ENCODE measurements at regions not wholly inside any gene's neighbourhood (a gene's known extent, or its start where the extent isn't known, plus 50 kb on each side); places are given as distances from the start of the nearest gene placed in this dataset.
"Not testable (repeated sequence)": the region's sequence is repeated elsewhere in the genome, so short reads cannot be mapped to it uniquely, and the experiment has no call there.

GRCh38 chr9:62798884-62799850, 1609.3 kb downstream of the SPATA31A7 start:
- peak; percentile 56 for DNase-seq (ENCODE audit: low spot score)

- not testable (repeated sequence) for DNase-seq (ENCODE audit: low spot score)
Observed at GRCh38 chr9:62799851-62800371, 1610.1 kb downstream of the SPATA31A7 start.

GRCh38 chr9:62800451-62801371, 1610.9 kb downstream of the SPATA31A7 start:
- not testable (repeated sequence) for DNase-seq (ENCODE audit: low spot score)

GRCh38 chr9:62801372-62801811, 1611.6 kb downstream of the SPATA31A7 start:
- DNase-seq (ENCODE audit: low spot score) = not testable (repeated sequence)

- peak; percentile 84 for DNase-seq (ENCODE audit: low spot score)
Observed at GRCh38 chr9:62801961-62802718, 1612.3 kb downstream of the SPATA31A7 start.

- DNase-seq (ENCODE audit: low spot score) = not testable (repeated sequence)
Observed at GRCh38 chr9:62802719-62803079, 1612.9 kb downstream of the SPATA31A7 start.

GRCh38 chr9:62803099-62803498, 1613.3 kb downstream of the SPATA31A7 start:
- DNase-seq (ENCODE audit: low spot score) = not testable (repeated sequence)

GRCh38 chr9:62804314-62804713, 1614.5 kb downstream of the SPATA31A7 start:
- DNase-seq (ENCODE audit: low spot score) = not testable (repeated sequence)

GRCh38 chr9:62807424-62807823, 1617.6 kb downstream of the SPATA31A7 start:
- DNase-seq (ENCODE audit: low spot score) = not testable (repeated sequence)

GRCh38 chr9:62808081-62808480, 1618.2 kb downstream of the SPATA31A7 start:
- DNase-seq (ENCODE audit: low spot score) = not testable (repeated sequence)

- DNase-seq (ENCODE audit: low spot score) = not testable (repeated sequence)
Observed at GRCh38 chr9:62810318-62810717, 1620.5 kb downstream of the SPATA31A7 start.

GRCh38 chr9:62810811-62811315, 1621.0 kb downstream of the SPATA31A7 start:
- not testable (repeated sequence) for DNase-seq (ENCODE audit: low spot score)

- not testable (repeated sequence) for DNase-seq (ENCODE audit: low spot score)
Observed at GRCh38 chr9:62815436-62815835, 1625.6 kb downstream of the SPATA31A7 start.

GRCh38 chr9:62816331-62816730, 1626.5 kb downstream of the SPATA31A7 start:
- not testable (repeated sequence) for DNase-seq (ENCODE audit: low spot score)

GRCh38 chr9:62817214-62817613, 1627.4 kb downstream of the SPATA31A7 start:
- DNase-seq (ENCODE audit: low spot score) = not testable (repeated sequence)

- not testable (repeated sequence) for DNase-seq (ENCODE audit: low spot score)
Observed at GRCh38 chr9:62822185-62822584, 1632.3 kb downstream of the SPATA31A7 start.

GRCh38 chr9:62827957-62828907, 1638.4 kb downstream of the SPATA31A7 start:
- DNase-seq (ENCODE audit: low spot score) = not testable (repeated sequence)

GRCh38 chr9:62830829-62831459, 1641.1 kb downstream of the SPATA31A7 start:
- DNase-seq (ENCODE audit: low spot score) = not testable (repeated sequence)

Data from activated CD4-positive, alpha-beta T cell treated with anti-CD3 and anti-CD28 coated beads, Interleukin-2, Interleukin-4, amounts not matched to agents 100 ng/mL and 50 ng/mL, durations not matched to agents 16 hours and 8 hours (primary cell).